ENCODE measurements at regions not wholly inside any gene's neighbourhood (a gene's known extent, or its start where the extent isn't known, plus 50 kb on each side); places are given as distances from the start of the nearest gene placed in this dataset.

GRCh38 chr20:10731190-10731965 lies 57.6 kb upstream of the JAG1 start:
- TF ChIP-seq ATF3 (CRISPR knock-in tag; conservative IDR thresholded peaks at IDR 0.05) = no peak
- TF ChIP-seq KAT7 (CRISPR knock-in tag; IDR thresholded peaks at IDR 0.05; ENCODE audit: borderline replicate concordance) = no peak
- TF ChIP-seq SOX15 (CRISPR knock-in tag; IDR thresholded peaks at IDR 0.05) = no peak
- no peak for TF ChIP-seq MAX (CRISPR knock-in tag; IDR thresholded peaks at IDR 0.05)
- no peak for TF ChIP-seq IRF2 (CRISPR knock-in tag; IDR thresholded peaks at IDR 0.05; ENCODE audit: borderline replicate concordance, low read depth)
- TF ChIP-seq CTCF (IDR thresholded peaks at IDR 0.05) = no peak
- no peak for TF ChIP-seq CREB1 (CRISPR knock-in tag; IDR thresholded peaks at IDR 0.05)
- no peak for TF ChIP-seq USF1 (CRISPR knock-in tag; IDR thresholded peaks at IDR 0.05)
- no peak for TF ChIP-seq ESRRA (CRISPR knock-in tag; IDR thresholded peaks at IDR 0.05; ENCODE audit: borderline replicate concordance)
- no peak for TF ChIP-seq SP1 (CRISPR knock-in tag; conservative IDR thresholded peaks at IDR 0.05)
- no peak for TF ChIP-seq NR1H2 (CRISPR knock-in tag; IDR thresholded peaks at IDR 0.05)
- TF ChIP-seq ZNF425 (CRISPR knock-in tag; conservative IDR thresholded peaks at IDR 0.05) = no peak
- TF ChIP-seq STAT6 (CRISPR knock-in tag; conservative IDR thresholded peaks at IDR 0.05; ENCODE audit: low read depth) = no peak
